ENCODE measurements at regions not wholly inside any gene's neighbourhood (a gene's known extent, or its start where the extent isn't known, plus 50 kb on each side); places are given as distances from the start of the nearest gene placed in this dataset.
A peak's percentile ranks its signal among the peaks of the same experiment; 100 is the strongest.
"Not testable (repeated sequence)": the region's sequence is repeated elsewhere in the genome, so short reads cannot be mapped to it uniquely, and the experiment has no call there.

DNA sequence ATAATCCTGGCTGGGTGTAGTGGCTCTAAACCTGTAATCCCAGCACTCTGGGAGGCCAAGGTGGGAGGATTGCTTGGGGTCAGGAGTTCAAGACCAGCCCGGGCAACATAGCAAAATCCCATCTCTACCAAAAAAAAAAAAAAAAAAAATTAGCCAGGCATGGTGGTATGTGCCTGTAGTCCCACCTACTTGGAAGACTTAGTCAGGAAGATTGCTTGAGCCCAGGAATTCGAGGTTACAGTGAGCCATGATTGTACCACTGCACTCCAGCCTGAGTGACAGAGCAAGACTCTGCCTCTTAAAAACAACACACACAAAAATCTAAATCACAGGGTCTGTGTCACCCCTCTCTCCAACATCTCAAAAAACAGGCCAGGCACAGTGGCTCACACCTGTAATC, 349.9 kb upstream of the WWC1 start:
- ATAC-seq; intact Hi-C loops (cut with DNase I); DNase-seq (ENCODE audit: low spot score): not testable (repeated sequence)

DNA sequence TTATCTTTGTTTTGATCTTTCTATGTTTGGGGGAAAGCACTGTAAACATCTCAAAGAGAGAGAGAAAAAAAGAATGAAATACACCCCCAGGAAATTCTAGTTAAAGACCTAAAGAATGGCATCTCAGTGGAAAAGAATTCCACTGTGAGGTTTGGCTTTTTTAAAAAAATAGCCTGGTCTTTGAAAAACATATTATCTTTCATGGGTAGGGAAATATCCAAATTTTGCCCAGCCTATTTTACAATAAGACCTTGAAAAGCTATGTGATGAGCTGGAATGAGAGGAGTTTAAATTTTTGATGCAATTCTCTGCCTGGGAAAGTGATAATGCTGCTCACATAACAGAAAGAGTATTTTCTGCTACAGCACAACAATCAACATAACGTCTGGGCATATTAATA, 348.1 kb upstream of the WWC1 start:
- no peak for ATAC-seq
- intact Hi-C loops (cut with DNase I), result no loop called here
- no peak for DNase-seq (ENCODE audit: low spot score)

DNA sequence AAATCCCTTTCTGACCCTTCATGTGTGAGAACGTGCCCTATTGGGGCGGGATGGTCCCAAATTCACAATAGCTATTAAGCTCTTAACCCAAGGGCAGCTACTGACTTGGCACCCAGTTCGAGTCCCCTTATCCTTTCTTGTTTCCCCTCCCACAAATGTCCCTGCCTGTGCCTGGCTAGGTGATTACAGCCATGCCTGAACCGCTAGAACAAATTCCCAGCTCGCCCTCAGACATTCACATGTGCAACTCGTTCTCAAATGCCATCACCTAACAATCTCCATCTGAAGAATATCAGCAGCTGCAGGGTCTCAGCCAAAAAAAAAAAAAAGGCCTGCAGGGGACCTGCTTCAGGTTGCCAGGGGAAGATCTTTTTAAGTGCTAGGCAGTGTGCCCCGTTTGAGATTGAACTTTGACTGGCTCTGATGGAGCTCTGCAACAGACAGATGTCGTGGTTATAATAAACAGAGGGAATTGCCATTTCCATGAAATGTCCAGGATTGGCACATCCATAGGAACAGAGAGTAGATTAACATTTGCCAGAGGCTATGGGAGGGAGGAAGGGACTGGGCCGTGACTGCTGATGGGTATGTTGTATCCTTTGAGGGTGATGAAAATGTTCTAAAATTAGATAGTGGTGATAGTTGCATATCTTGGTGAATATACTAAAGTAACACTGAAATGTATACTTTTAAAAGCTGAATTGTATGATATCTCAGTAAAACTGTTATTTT, 347.2 kb upstream of the WWC1 start:
- intact Hi-C loops (cut with DNase I), result no loop called here
- no peak for DNase-seq (ENCODE audit: low spot score)
- ATAC-seq, result no peak

DNA sequence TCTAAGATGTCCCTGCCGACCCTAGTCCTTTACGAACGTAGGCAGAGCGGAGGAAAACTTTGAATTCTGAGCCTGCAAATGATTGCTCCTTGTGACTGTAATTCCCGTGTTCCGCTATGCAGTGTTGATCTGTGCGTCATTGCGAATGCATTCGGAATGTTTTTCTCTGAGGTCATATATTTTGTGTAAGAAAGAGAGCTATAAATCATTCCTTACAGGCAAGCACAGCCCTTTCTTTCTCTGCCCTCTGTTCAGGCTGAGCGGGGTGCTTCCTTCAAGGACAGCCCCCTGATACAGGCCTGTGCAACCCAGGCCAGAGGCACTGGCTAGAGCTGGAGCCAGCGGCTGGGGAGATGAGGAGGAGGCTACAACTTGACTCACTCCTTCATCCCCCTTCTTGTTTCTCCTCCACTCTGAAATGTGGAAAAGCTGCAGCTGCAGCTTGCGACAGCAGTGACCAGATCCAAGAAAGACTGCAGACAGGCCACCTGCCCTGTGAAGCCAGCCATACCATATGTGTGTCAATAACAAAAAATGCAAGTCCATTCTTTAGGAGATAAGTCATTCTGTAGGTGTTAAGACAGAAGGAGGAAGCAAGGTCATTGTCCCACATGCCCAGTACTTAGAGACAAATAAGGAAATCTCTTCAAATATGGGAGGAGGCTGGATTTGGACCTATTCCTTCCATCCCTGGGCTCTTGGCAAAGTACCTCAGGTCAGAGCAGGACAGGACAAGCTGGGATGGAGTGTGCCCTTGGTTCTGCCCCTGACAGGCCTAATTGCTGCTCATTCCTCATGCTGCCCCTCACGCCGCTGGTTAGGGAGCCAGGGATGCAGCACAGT, 345.7 kb upstream of the WWC1 start:
- peak; percentile 54 for ATAC-seq
- intact Hi-C loops (cut with DNase I), result no loop called here

DNA sequence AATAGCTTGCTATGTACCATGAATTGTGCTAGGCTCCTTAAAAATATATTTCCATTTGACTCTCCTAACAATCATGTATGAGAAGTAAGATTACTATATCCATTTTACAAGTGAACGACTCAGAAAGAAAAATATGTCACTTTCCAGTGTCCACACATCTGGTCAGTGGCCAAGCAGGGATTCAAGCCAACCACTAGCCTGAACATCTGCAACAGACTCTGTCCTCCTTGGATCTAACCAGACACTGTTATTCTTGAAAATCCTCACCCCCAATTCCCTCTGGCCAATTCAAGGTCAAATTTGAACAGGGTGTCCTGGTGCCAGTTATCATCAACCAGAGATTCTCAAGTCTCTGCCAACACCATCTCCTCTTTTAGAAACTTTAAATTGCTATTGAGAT, 344.1 kb upstream of the WWC1 start:
- intact Hi-C loops (cut with DNase I), result no loop called here
- DNase-seq (ENCODE audit: low spot score), result peak; percentile 79

More for the DNA sequence above, 345.7 kb upstream of the WWC1 start:
- DNase-seq (ENCODE audit: low spot score), result no peak

DNA sequence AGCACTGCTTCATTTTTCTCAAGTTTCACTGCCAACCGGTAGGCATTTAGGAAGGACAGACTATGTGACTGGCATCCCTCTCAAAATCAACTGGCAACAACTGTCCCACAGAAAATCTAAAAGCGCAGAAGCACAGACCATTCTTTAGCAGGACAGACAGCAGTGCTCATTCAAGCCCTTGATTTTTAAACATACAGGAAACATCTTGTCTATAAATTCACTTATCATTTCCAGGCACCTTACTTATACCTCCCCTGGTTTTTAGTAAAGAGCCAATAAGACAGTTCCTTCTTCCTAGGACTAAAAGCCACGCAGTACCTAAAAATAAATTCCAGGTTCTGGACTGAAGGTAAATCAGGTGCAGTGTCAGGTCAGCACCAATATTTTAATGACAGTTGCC, 343.2 kb upstream of the WWC1 start:
- ATAC-seq (no peak), DNase-seq (ENCODE audit: low spot score) (no peak)
- intact Hi-C loops (cut with DNase I), result no loop called here

More for the DNA sequence above, 344.1 kb upstream of the WWC1 start:
- peak; percentile 31 for ATAC-seq

DNA sequence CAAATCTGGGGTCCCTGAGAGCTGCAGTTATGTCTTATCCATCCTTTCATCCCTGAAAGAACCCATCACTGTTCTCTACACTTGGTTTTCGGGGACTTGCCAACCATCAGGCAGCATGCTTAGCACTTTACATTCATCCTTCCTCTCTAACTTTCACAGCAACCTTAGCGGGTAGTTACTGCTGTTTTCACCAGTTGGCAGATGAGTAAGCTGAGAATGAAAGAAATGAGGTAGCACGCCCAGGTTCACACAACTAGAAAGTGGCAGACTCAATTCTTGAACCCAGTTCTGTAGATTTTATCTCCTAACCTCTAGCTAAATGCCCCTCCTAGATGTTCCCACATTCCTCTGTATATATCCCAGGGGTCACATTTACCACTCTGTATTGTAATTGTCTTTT, 342.0 kb upstream of the WWC1 start:
- DNase-seq (ENCODE audit: low spot score) (no peak), ATAC-seq (no peak)
- intact Hi-C loops (cut with DNase I), result no loop called here

DNA sequence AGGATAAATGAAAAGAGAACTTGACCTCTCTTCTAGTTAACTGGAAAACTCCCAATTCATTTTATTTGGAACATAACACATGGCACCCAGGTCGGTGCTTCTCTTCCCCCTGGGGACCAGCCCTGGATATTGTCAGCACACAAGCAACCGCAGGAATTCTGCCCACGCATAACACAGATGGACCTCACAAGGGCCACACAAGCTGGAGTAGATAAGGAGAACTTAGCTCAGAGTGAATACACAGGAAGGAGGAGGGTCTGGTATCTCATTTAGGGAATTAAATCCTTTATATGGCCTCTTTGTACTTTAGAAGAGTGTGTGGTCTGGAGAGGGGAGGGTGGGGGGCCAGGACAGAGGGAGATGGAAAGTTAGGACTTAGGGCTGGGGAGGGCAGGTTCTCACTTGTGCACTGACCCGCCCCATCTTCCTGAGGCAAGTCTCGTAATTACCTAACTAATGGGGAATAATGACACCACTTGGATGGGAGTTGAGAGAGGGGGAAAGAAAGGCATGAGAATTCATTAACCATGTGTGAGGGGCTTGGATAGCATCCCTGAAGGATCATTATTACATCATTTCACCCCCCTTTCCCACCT, 341.2 kb upstream of the WWC1 start:
- intact Hi-C loops (cut with DNase I), result no loop called here
- ATAC-seq (peak; percentile 87), DNase-seq (ENCODE audit: low spot score) (peak; percentile 77)

DNA sequence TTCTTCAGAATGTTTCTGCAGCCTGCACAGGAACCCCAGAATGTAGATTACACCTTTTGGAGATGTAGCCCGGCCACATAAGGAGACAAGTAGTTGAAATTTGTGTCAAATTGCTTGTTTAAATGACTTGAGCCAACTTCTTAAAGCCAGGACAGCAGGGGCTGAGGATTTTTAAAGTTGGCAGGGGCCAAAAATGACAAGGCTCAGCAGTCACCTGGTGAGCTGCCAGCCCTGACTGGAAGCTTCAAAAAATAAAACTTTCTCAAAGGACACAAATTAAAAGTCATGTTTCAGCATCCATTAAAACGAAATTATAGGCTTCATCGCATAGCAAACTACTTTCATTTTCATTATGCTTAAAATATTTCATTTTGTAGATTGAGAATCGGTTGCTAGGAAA, 340.3 kb upstream of the WWC1 start:
- intact Hi-C loops (cut with DNase I), result no loop called here
- DNase-seq (ENCODE audit: low spot score), result no peak
- no peak for ATAC-seq

DNA sequence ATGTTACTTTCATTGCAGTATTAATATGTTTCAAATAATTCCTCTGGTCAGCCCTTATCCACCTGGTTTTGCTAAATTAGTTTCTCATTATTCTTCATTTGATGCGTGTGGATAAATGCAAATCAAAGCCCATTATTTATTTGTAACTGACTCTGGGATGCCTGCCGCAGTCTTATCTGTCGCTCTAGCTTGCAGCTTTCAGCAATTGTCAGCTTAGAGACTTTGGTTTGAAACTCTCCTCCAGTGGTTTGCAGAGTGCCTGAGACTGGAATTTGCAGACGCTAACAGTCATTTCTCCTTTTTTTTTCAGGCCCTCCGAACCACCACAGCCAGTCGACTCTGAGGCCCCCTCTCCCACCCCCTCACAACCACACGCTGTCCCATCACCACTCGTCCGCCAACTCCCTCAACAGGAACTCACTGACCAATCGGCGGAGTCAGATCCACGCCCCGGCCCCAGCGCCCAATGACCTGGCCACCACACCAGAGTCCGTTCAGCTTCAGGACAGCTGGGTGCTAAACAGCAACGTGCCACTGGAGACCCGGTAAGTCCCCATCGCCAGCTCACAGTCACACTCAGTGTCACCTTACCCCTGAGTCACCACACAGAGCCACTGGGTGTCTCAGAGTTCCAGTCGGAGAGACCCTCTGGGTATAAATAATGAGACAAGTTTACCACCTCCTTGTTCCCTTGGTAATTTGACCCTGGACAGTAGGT, 339.0 kb upstream of the WWC1 start:
- ATAC-seq (no peak), DNase-seq (ENCODE audit: low spot score) (no peak)
- intact Hi-C loops (cut with DNase I), result no loop called here

DNA sequence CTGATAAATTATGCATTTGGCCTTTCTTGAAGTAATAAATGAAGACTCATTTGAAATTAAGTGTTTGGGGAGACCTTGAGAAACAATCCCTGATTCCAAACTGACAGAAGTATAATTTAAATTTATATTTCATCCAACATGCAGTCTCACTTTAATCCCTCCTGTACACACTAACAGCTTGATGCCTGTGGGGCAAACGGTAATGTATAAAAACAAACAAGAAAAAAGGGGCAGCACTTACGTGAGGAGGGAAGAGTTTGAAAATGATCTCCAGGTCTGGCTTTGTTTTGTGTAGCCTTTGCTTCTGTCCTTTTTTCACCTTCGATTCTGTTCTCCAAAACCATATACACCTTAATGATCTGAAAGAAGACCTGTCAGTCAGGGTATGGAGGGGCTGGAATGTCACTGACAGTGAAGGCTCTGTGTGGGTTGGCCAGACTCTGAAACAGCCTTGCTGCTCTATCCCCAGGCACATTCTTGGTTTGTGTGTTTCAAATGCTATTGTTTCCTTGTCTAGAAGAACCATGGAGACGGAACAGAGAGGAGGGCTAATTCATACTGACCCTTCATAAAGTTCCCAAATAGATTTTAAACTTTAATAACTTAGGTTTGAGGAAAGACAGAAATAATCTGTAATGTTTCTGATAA, 338.2 kb upstream of the WWC1 start:
- intact Hi-C loops (cut with DNase I), result no loop called here
- ATAC-seq (peak; percentile 30), DNase-seq (ENCODE audit: low spot score) (no peak)

DNA sequence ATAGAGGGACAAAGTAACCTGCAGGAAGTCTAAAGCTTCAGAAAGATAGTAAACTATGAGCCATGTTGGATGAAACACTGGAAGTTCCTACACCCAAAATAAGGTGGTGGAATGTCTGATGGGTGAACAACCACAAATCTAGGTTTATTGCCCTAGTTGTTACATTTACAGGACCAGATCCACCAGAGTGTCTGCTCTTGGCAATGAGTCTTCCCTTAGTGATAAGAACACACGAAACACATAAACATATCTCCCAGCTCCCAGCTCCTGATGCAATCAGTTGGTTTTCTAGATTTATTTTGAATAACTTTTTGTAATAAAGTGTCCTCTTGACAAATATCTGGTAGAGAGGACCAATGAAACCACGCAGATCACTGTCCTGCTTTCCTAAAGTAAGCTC, 329.7 kb upstream of the WWC1 start:
- intact Hi-C loops (cut with DNase I), result no loop called here
- no peak for ATAC-seq
- no peak for DNase-seq (ENCODE audit: low spot score)

DNA sequence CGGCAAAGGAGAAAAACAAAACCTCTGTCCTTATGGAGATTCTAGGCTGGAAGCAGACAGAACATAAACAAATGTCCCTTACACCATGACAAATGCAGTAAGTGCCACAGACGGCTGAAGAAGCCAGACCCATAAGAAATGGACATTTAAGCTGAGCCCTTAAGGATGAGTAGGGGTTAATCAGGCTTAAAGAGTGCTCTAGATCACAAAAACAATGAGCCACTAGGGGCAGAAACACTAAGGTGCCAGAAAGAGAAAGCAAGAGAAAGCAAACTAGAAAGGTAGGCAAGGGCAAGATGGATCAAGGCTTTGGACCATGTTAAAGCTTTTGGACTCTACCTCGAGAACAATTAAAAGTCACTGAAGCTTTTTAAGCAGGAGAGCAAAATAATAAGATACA, 326.9 kb upstream of the WWC1 start:
- DNase-seq (ENCODE audit: low spot score) (no peak), ATAC-seq (no peak)
- intact Hi-C loops (cut with DNase I), result no loop called here

DNA sequence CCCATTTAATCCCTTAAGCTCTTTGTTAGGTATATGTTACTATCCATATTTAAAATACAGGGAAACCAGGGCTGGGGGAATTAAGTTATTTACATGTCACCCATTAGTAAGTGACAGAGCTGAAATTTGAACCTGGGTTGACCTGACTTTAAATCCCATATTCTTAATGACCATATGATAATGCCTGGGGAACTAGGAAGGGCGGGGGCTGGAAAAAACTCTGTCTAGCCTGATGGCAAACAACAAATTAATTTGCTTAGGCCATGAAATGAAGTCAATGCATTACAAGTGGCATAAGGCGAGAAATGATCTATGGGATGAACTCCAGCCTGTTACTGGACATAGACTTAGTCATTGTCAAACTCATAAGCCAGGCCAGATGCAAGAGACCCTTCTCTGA, 325.7 kb upstream of the WWC1 start:
- ATAC-seq, result no peak
- intact Hi-C loops (cut with DNase I), result no loop called here

DNA sequence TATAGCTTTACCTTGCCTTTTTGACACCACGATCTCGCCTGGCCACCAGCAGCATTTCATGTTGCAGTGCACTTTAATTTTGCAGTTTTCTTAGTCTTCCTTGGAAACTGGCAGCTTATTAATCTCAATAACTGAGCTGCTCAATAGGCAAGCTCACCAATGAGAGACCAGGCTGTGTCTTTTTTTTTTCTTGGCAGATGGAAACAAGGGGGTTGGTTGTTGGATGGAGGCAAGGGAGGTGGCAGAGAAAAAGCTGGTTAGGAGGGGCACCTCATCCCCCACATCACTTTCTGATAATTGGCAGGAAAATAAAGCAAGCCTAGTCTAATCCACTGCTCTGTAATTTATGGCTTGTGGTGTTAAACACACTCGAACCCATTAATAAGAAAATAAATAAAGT, 324.5 kb upstream of the WWC1 start:
- no peak for DNase-seq (ENCODE audit: low spot score)
- no peak for ATAC-seq
- intact Hi-C loops (cut with DNase I), result no loop called here

More for the DNA sequence above, 325.7 kb upstream of the WWC1 start:
- DNase-seq (ENCODE audit: low spot score), result no peak

DNA sequence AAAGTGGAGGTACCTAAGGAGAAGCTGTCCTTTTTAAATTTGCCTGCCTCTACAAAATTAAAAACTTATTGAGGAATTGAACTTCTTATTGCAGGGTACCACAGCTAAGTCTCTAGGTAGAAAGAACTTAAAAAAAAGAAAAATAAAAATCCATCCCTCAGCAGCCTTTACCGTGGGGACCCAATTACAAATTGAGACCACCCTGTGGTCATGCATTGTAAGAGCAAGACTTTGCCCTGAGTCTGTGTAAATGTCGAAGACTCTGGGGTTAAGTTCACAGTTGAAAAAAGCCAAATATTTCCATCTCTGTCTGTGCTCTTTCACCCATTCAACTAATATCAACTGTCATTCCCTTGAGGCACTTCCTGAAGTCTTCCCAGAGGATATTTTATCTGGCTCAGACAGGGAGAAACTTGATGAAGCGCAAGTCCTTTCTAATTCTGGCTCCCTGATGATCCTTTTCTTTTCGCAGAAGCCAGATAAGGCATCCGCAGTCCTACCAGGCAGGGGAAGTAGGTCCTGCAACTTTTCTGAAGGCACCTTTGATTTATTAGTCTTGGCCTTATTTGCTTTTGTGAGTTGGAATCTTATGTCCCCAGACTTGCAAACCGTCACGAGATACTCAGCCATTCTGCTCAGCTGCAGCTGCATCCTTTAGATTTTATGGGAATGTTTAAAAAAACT, 323.8 kb upstream of the WWC1 start:
- peak; percentile 51 for ATAC-seq
- DNase-seq (ENCODE audit: low spot score), result no peak
- intact Hi-C loops (cut with DNase I), result no loop called here

DNA sequence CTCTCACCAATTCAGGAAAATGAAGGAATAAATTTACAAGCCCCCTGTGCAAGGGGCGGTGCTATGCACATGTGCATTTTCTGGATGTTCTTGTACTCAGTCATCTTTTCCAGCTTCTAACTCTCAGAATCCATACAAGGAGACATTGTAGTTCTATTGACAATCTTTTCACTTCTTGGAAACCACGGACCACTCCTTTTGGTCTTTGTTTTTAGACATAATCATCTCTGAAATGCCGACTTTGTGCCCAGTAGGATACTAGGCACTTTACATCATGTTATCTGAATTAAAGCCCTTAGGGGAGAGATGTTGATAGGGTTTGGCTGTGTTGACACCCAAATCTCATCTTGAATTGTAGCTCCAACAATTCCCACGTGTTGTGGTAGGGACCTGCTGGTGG, 322.6 kb upstream of the WWC1 start:
- intact Hi-C loops (cut with DNase I), result no loop called here
- ATAC-seq, result no peak

DNA sequence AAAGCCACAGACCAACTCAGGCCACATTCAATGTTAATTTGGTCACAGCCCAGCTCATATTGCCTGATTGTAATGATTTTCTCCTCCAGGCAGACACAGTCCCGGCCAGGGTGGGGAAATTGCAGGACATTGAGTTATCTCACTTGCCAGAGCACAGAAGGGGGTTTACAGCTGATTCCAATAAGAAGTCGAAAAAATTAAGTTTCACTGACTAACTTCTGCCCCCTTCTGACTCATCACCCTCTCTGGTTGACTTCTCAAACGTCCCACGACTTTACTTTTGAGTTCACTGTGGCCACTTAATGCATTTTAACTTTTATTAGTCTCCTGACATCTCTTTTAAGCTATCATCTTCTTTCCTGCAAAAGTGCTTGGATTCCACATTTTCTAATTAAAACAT, 321.4 kb upstream of the WWC1 start:
- DNase-seq (ENCODE audit: low spot score) (no peak), ATAC-seq (peak; percentile 18)
- intact Hi-C loops (cut with DNase I), result loop anchor here (10.0 kb wide), 1 partner anchor 1265 kb away; no protein-coding TSS in a partner anchor

More for the DNA sequence above, 322.6 kb upstream of the WWC1 start:
- no peak for DNase-seq (ENCODE audit: low spot score)

All from sciatic nerve (tissue), 2 donors.